Posterior vena cava (tissue), 2 donors: ENCODE measurements at regions not wholly inside any gene's neighbourhood (a gene's known extent, or its start where the extent isn't known, plus 50 kb on each side); places are given as distances from the start of the nearest gene placed in this dataset.

ENCODE experiments used
- DNase-seq: peaks from one replicate; pipeline ENCODE4 v3.0.0-alpha.2; 2020; ENCODE audit warnings: low spot score
- intact Hi-C, 2 donors: fragments of 100-400 bp; cut with DNase I; formaldehyde crosslinking; loops; one replicate each; pipeline versions ENCODE4 v1.14.1 to v1.14.2; 2022 to 2023
- donor health status: DM: yes; HTN: yes; CAD: no.
- donor health status: DM: yes; HTN: yes; CAD: no.

DNA sequence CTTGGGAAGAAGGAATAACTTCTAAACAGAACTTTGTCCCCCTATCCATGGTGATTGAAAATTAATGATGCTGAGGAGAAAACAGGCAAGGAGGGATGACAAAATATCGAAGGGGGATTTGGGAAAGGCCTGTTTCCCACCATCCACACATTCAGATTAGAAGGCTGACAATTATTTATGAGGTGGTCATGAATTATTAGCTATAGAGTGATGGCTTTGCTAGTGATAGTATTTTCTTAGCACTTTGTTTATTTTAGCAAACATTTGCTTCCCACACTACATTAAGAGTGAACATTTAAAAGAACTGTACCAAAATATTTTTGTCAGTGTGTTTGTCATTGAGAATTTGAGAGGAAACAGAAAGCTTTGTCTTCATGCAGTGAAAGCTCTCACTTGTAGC, 172.6 kb upstream of the PDZRN3 start:
- intact Hi-C loops: no loop called here
- DNase-seq: no peak

DNA sequence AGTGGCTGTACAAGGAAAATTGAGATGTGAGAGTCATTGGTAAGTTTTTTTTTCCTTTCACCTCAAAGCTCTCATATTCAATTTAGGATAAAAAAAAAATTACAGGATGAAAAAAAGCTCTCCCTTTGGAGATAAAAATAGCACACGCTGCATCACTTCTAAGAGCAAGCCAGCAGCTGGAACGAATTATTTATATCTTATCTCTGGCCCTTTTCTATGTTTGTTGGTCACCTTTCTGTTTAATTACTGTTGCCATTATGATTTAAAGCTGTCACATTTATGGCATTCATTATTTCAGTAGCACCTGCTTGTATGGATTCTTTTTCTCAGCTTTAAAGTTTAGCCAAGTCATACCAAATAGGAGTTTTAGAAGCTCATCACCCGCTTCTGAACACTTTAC, 171.6 kb upstream of the PDZRN3 start:
- intact Hi-C loops: no loop called here
- no peak for DNase-seq

DNA sequence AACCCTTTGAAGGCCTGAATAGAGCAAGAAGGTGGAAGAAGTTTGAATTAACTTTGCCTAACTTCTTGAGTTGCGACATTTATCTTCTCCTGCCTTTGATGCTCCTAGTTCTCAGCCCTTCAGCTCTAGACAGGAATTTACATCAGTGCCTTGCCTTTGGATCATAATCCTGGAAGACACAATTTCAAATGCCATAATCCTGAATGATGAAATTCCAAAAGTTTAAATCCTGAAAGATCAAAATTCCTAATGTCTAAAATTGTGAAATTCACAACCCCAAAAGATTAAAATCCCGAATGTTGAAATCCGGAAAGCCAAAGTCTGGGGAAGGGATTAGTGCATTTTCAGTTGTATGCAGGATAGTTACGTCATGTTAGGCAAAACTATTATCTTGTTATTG, 166.6 kb upstream of the PDZRN3 start:
- no peak for DNase-seq
- intact Hi-C loops: no loop called here

DNA sequence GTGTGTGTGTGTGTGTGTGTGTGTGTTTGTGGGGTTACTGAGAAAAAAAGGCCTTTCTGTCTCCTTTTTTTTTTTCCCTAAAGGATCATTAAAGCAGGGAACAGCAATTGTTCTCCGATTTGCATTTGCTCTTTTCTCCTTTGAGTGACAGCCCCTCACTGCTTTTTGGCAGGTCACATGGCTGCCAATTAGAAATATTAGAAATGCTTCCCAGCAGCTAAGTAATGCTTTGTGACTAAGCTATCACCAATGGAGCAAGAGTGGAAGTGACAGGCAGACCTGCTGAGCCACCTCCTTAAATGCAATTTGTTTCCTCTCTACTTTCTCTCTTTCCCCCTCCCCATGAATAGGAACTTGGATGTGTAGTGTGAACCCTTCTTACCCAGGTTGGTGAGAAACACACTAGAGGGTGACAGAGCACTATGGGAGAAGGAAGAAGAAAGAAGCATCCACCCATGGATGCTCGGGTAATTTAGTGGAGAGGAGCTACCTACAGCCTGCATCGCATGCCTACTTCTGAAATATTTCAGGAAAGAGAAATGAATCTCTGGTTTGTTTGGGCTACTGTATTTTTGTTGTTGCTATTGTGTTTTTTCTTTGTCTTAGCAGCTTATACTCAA, 165.2 kb upstream of the PDZRN3 start:
- intact Hi-C loops: no loop called here
- DNase-seq: no peak

DNA sequence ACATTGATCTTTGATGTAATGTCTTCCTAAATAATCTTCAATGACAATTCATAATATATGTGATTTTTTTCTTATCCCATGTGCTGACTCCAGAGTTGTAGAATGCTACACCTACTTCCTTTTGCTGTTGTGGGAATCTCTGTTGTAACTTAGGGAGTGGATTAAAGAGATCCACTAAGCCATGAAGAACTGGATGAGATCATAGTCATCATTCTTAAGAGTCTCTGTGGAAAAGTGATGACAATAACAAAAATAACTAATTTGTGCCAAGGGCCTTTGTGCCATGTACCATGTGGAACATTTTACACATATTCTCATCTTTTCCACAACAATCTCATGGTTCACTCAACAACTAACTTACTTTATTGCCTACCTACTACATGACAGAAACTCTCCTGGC, 162.9 kb upstream of the PDZRN3 start:
- DNase-seq: no peak

DNA sequence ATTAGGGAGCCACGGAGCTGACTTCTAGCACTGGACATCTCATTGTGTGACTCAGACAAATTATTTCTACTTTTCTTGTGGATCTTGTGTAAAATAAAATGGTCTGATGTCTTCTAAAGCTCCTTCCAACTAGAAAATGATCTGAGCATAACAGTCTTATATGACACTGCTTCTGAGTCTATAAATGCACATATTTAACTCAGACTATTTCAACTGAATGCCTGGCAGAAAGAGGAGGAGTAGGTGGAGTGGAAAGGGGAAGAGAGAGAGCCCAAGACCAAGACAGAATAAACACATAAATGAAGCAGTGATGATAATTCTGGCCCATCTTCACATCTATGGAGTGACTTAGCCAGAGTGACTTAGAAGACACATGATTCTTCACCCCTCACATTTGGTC, 162.3 kb upstream of the PDZRN3 start:
- DNase-seq: no peak
- intact Hi-C loops: no loop called here

More for the DNA sequence above, 162.9 kb upstream of the PDZRN3 start:
- intact Hi-C loops: no loop called here

DNA sequence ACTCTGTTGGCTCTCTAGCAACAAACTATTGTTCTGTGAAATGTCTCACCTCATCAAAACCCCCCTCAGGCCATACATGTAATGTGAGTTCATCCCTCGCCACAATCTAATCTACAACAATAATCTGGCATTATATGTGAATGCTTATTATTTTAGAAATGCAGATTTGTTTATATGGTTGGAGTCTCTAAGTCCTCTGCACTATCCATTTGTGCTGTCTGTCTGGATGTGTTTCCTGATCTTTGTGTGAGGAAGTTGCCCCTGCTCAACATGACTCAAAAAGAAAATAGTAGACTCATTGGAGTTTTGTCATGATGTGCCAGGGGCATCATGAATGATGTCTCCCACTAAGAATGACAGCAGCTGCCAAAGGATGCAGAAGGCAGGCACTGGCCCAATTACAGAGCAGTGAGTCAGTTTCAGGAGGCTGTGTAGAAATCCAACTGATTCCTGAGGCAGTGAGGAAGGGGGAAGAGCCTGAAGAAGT, 161.6 kb upstream of the PDZRN3 start:
- intact Hi-C loops: no loop called here
- peak; percentile 80 for DNase-seq

DNA sequence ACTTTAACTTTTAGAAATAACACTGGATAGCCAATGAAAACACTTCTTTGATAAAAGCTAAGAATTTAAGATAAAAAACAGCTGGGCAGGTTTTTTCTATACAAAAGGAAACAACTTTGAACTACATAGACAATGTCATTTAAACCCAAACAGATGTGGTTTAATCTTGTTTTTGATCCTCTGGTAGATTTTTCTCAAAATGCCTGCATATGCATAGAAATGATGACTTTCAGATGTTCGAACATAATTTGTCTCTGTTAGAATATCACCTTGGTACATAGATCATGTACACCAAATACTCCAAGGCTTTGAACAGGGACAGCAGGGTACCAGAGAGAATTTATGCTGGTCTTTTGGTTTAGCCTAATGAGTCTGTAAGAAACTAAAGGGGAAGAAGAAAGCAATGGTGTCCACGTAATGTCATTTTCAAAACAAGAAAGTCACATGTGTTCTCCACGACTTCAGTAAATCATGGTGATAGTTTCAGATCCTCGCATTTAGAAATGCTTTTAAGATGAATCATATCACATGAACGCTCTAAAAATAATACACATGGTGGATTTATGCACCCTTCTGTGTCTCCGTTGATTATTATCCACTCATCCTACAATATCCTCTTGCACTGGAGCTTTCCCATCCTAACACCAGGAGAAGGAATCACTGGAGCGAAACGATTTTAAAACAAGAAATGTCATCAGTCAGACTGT, 160.1 kb upstream of the PDZRN3 start:
- DNase-seq: no peak
- intact Hi-C loops: no loop called here

DNA sequence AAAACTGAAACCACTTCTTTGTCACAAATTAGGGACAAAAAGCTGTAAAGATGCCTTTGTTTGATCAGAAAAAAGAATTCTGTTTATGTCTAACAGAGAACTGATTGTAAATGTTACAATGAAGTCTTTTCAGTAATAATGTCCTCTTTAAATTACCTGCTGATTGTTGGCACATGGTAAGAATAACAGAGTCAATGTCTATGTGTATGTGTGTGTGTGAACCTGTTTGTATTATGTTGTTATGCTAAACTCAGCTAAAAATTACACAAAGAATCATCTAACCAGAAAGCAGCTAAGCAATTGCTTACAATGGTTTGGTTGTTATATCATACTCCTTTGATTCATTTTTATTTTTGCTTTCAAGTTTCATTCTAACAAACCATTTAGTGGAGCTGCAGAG, 159.1 kb upstream of the PDZRN3 start:
- intact Hi-C loops: no loop called here
- DNase-seq: no peak

DNA sequence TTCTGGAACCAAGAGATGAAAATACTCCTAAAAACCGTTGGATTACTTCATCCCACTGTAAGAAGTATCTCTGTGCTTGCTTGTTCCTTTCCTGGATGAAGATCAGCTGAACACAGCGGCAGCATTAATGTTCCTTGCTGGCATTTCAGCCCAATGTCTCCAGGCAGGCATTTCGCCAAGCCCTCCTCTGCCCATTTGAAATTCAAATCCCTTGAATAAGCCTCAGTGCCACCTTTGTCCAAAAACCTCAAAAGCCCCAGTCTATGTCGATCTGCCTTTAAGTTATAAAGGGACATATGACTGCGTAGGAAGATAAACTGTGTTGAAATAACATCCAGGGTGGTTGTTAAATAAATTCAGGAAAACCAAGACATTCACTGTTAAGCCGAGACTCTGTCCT, 156.8 kb upstream of the PDZRN3 start:
- intact Hi-C loops: no loop called here
- DNase-seq: no peak

DNA sequence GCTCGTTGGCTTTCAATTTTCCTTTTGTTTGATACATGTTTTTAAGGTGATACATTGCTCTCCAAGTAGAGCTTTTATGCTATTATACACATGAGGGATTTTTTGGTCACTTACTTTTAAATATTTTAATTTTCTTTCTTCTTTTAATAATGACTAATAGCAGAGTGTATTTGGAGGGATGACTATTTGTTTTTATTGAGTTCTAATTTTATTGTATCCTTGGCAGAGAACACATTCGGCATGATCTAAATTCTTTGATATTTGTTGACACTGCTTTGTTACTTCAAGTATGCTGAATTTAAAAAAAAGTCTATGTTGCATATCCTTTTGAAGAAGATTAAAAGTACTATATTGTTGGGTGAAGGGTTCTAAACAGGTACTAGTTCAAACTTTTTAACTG, 149.9 kb upstream of the PDZRN3 start:
- intact Hi-C loops: no loop called here
- DNase-seq: no peak

DNA sequence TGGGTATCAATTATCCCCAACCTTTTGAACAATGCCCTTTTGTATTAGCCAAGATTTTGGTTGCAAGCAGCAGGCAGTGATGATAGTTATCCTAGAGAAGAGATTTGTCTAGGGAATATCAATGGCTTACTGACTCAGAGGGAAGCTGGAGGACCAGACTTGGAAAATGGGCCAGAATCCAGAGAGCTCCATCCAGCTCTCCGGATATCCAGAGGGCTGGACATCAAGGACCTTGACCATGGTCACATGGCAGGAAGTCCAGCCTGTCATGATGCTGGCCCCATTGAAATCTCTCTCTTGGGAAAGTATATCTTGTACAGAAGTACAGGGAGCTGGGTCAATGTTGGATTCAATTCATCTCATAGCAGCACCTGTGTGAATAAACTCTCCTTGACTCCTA, 148.5 kb upstream of the PDZRN3 start:
- peak; percentile 62 for DNase-seq
- intact Hi-C loops: no loop called here

DNA sequence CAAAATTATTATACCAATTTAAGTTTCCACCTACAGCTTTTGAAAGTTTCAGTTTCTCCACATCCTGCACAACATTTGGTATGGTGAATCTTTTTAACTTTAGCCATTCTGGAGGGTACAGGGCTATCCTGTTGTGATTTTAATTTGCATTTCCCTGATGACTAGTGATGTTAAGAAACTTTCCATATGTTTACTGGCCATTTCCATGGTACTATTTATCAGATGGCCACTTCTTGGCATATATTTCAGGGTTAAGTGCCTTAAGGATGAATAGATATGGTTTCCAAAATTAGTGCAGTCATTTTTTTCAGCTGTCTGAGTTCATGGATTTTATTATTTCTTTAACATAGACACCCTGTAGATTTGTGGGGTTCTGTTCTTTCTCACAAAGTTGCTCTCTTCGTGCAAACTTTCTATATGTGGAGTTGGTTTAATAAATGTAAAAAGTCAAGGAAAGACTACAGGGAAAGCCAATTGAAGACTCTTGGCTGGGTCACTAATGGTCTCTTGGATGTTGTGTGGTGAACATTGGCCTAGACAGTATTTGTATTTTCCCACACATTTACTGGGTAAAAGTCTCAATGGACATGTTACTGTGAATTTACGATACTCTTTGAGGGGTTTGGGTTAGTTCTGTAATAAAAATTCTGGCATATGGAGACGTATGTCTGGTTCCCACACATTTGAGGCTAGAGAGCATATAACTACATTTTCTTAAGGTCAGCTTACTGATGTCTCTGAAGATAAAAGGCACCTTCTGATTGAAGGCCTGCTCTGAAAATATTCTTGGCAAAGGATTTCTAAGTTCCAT, 147.5 kb upstream of the PDZRN3 start:
- DNase-seq: no peak
- intact Hi-C loops: no loop called here

DNA sequence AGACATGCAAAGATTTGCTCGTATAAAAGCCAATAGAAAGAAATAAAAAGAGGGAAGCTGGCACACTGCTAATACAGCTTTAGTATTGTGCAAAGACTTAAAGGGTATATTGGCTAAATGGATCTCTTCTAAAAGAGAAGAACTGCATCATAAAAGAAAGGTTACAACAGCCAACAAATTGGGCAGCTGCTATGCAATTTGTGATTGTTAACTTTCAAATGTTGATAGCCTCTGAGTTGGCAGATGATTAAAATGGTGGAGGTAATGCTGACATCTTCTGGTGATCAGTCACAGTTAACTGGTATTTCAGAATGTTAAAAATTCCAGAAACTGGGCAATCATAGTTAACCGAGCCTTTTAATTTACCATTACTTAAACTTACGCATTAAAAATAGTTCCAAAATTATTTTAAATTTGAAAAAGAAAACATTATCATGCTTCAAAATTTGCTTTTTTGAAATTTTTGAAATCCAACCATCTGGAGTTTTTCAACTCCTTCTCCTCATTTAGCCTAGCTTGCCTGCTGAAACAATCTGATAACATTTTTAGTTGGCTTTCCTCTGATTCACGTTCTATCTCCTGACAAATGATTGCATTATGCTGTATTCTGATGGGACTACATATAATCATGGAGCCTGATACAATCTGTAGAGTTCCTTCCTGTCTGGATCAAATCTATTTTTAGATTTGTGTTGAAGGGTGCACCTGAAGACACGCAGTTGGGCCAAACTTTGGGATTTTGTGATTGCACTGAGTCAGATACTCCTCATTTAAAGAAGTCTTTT, 144.0 kb upstream of the PDZRN3 start:
- intact Hi-C loops: no loop called here

DNA sequence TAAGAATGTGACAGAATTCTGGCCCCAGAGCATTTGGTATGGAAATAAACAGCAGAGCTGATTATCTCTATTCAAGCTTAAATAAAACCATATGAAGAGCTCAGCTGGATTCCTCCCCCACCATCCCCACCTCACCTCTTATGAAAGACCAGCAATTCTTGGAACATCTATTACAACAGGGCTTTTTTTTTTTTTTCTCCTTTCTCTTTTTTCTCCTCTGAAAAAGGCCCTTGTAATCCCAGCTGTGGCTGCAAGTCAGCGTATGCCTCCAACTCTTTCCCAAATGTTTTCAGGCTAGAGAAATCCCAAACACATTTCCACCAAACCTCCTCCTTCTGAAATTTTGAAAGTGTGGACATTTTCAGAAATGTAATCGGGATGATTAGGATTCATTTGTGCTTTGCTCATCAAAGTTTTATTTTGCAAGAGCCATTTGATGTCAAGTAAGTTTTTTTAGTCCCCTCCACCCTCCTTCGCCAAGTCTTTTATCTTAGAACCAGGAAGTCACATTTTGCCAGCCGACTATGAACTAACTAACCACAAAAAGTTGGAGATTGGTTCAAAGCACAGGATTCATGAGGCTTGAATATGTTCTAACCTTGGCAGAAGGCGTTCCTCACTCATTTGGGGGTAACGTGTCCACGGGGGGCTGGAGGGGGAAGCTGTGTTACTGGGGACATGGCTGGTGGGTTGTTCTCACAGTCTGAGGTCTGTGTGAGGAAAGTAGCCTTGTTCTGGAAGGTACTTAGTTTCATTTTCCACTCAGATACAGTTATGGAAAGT, 142.0 kb upstream of the PDZRN3 start:
- intact Hi-C loops: no loop called here
- no peak for DNase-seq

More for the DNA sequence above, 144.0 kb upstream of the PDZRN3 start:
- DNase-seq: no peak

DNA sequence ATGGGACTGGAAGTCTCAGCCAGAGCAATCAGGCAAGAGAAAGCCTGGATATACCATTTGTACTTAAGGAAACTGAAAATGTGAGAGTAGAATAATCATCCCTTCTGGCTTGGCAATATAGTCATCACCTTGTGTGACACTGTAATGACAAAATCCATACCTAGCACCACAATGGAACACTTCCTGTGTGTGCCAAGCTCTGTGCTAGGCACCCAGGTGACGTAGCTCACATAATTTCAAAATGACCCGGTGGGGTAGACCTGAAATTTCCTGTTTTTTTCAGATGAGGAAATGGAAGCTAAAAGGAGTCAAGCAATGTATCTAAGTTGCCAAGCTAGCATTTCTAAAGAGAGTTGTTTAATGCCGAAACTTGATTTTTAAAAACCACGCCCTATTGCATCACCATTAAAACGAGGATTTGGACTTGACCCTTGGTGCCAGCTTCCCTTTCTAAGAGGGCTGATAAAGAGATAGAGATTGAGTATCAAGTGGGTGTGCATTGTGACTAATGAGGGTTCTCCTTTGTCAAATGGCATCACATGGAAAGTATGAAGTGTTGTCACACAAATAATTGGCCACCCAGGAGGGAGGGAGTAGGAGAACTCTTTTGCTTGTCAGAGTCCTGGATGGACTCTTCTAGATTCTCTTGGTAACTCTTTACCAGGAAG, 141.3 kb upstream of the PDZRN3 start:
- intact Hi-C loops: no loop called here

DNA sequence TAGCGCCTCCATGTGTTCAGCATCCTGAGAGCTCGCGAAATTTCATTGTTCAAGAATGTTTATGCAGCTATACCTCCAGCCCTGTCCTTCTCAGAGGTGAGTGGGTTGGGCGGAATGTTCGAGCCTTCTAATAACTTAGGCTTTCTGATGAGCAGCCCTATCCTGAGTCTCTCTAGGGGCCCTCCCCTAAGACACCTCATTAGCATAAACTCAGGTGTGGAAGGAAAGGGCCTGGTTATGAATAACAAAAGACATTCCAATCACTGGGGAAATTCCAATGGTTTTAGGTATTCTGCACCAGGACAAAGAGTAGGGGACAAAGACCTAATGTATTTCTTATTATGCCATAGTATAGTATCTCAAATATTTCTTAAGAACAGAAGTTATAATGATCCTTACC, 138.1 kb upstream of the PDZRN3 start:
- DNase-seq: no peak
- intact Hi-C loops: no loop called here

More for the DNA sequence above, 141.3 kb upstream of the PDZRN3 start:
- no peak for DNase-seq

DNA sequence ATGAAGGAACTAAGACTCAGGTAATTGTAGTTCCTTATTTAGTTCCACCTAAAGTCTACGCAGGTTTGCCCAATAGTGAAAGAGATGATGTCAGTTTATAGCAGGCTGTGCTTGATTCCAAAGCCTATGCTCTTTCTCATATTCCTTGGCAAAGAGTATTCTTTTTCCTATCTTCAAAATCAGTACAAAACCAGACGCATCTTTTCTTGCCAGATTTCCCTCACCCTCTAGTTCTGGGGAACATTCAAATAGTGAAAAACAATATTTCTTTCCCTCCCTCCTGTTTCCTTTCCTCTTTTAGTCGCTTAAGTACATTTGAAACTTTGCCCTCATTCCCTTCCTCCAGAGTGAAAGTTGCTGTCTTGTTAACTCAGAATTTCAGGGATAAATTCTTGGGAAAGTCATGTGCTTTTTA, 134.6 kb upstream of the PDZRN3 start:
- intact Hi-C loops: loop anchor here in 1 of 2 donors (10.0 kb wide), 1 partner anchor 85 kb away; no protein-coding TSS in a partner anchor
- no peak for DNase-seq
